GM23248 (cell line): ENCODE measurements at regions not wholly inside any gene's neighbourhood (a gene's known extent, or its start where the extent isn't known, plus 50 kb on each side); places are given as distances from the start of the nearest gene placed in this dataset.

Experiments used
- EZH2 ChIP-seq: fragments of 200-600 bp; sonication (generic); IDR thresholded peaks from 2 replicates; pipeline ENCODE4 v1.6.1; 2018; ENCODE audit warnings: antibody characterized with exemption, mild to moderate bottlenecking; ENCODE audit not compliant: insufficient read depth, poor library complexity, severe bottlenecking
- EZH2phosphoT487 ChIP-seq: fragments of 200-600 bp; sonication (generic); IDR thresholded peaks from 2 replicates; pipeline ENCODE4 v1.6.1; 2018; ENCODE audit warnings: antibody characterized with exemption, moderate library complexity, mild to moderate bottlenecking, low read depth; ENCODE audit not compliant: insufficient read depth

- TF ChIP-seq EZH2 (no peak), EZH2phosphoT487 (no peak)
These were observed 379.1 kb upstream of the B3GAT1 start for GRCh38 chr11:134791102-134791501.
